A673 (cell line): ENCODE measurements at regions not wholly inside any gene's neighbourhood (a gene's known extent, or its start where the extent isn't known, plus 50 kb on each side); places are given as distances from the start of the nearest gene placed in this dataset.

ENCODE experiments used
- EZH2 ChIP-seq: fragments of 200-600 bp; sonication (generic); IDR thresholded peaks from 2 replicates; pipeline ENCODE4 v1.6.1; 2017; ENCODE audit warnings: borderline replicate concordance, low read depth, mild to moderate bottlenecking, mixed read lengths, antibody characterized with exemption, low read length; ENCODE audit not compliant: poor library complexity, severe bottlenecking
- TF ChIP-seq, protein P1 (sequence below): fragments of 300-800, 200-600 bp; sonication (generic); conservative IDR thresholded peaks from 2 replicates; pipeline ENCODE4 v1.5.1; 2017; ENCODE audit warnings: low read depth, mild to moderate bottlenecking, antibody characterized with exemption, low read length, moderate library complexity, mixed read lengths

DNA sequence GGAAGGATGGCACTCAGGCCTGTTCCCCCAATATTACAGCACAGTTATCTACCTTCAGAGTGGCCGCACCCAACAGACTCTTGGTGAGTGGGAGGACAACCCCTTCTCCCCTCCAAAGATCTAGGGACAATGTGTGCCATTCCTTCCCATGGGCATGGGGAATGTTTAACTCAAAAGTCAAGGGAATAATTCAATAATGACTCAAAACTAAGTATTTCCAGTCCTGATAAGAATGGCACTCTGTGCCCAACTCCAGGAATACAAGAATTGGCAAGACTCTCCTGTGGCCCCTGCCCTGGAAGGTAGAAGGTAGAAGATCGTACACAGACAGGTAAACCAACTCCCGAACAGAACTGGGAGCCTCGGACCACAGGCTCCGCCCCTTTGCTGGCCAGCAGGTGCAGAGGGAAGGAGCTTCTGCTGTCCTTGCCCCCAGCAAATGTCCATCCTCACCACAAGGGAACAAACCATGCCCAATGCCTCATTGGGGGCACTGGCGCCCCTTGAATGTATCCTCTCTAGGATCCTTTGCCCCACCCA, 514.0 kb downstream of the NPHP4 start:
- TF ChIP-seq, protein P1, sequence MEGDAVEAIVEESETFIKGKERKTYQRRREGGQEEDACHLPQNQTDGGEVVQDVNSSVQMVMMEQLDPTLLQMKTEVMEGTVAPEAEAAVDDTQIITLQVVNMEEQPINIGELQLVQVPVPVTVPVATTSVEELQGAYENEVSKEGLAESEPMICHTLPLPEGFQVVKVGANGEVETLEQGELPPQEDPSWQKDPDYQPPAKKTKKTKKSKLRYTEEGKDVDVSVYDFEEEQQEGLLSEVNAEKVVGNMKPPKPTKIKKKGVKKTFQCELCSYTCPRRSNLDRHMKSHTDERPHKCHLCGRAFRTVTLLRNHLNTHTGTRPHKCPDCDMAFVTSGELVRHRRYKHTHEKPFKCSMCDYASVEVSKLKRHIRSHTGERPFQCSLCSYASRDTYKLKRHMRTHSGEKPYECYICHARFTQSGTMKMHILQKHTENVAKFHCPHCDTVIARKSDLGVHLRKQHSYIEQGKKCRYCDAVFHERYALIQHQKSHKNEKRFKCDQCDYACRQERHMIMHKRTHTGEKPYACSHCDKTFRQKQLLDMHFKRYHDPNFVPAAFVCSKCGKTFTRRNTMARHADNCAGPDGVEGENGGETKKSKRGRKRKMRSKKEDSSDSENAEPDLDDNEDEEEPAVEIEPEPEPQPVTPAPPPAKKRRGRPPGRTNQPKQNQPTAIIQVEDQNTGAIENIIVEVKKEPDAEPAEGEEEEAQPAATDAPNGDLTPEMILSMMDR, result no peak
- TF ChIP-seq EZH2, result no peak
